Endothelial cell (in vitro differentiated cells): ENCODE measurements at regions not wholly inside any gene's neighbourhood (a gene's known extent, or its start where the extent isn't known, plus 50 kb on each side); places are given as distances from the start of the nearest gene placed in this dataset.

Source experiments
- DNase-seq: peaks from one replicate; pipeline ENCODE4 v3.0.0; 2021; ENCODE audit warnings: low spot score
- H3K27ac Mint-ChIP-seq: one replicate; pipeline ENCODE4 v1.8.0; 2021; ENCODE audit warnings: mixed read lengths, inconsistent platforms; ENCODE audit not compliant: unreplicated experiment
- H3K27me3 Mint-ChIP-seq: one replicate; pipeline ENCODE4 v1.8.0; 2021; ENCODE audit warnings: mild to moderate bottlenecking, moderate library complexity, mixed read lengths, inconsistent platforms; ENCODE audit not compliant: unreplicated experiment
- H3K36me3 Mint-ChIP-seq: one replicate; pipeline ENCODE4 v1.8.0; 2021; ENCODE audit warnings: mild to moderate bottlenecking, low read depth, mixed read lengths, inconsistent platforms; ENCODE audit not compliant: unreplicated experiment
- H3K4me1 Mint-ChIP-seq: one replicate; pipeline ENCODE4 v1.8.0; 2021; ENCODE audit warnings: mild to moderate bottlenecking, mixed read lengths, inconsistent platforms; ENCODE audit not compliant: unreplicated experiment
- H3K4me3 Mint-ChIP-seq: one replicate; pipeline ENCODE4 v1.8.0; 2021; ENCODE audit warnings: mild to moderate bottlenecking, mixed read lengths, inconsistent platforms; ENCODE audit not compliant: unreplicated experiment
- H3K9me3 Mint-ChIP-seq: one replicate; pipeline ENCODE4 v1.8.0; 2021; ENCODE audit warnings: mixed read lengths, inconsistent platforms; ENCODE audit not compliant: unreplicated experiment
- TF ChIP-seq, protein P1 (sequence below): fragments of 200-600 bp; sonication (generic); IDR thresholded peaks from one replicate; pipeline ENCODE4 v1.5.0; 2021; ENCODE audit warnings: antibody characterized with exemption; ENCODE audit not compliant: unreplicated experiment

DNA sequence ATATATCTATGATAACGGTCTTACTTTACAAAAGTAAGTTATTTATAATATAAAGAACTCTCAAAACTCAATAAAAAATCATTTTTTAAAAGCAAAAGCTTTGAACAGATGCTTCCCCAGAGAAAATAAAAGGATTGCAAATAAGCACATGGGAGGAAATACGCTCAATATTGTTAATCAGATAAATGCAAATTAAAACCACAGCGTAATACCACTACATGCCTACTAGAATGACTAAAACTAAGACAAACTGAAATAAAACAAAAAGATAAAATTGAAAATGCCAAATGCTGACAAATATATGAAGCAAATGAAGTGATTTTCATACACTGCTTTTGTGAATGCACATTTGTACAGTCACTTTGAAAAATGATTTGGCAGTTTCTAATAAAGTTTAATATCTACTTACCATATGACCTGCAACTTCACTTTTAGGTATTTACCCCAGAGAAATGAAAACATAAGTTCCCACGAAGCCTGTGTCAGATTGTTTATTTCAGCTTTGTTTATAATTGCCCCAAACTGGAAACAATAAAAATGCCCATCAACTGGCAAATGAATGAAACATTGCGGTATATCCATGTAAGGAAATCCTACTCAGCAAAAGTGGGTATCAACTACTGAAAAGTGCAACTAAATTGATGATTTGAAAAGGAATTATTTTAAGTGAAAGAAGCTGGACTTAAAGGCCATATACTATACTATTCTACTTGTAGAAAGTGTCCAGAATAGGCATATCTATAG, 1072.4 kb downstream of the TMTC2 start:
- TF ChIP-seq, protein P1, sequence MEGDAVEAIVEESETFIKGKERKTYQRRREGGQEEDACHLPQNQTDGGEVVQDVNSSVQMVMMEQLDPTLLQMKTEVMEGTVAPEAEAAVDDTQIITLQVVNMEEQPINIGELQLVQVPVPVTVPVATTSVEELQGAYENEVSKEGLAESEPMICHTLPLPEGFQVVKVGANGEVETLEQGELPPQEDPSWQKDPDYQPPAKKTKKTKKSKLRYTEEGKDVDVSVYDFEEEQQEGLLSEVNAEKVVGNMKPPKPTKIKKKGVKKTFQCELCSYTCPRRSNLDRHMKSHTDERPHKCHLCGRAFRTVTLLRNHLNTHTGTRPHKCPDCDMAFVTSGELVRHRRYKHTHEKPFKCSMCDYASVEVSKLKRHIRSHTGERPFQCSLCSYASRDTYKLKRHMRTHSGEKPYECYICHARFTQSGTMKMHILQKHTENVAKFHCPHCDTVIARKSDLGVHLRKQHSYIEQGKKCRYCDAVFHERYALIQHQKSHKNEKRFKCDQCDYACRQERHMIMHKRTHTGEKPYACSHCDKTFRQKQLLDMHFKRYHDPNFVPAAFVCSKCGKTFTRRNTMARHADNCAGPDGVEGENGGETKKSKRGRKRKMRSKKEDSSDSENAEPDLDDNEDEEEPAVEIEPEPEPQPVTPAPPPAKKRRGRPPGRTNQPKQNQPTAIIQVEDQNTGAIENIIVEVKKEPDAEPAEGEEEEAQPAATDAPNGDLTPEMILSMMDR = no peak
- Mint-ChIP-seq H3K36me3 (peaks cover 7% of the 10 kb centered on the region), H3K27me3 (peaks cover 3% of the 10 kb centered on the region), H3K4me1 (no peaks in the 10 kb centered on the region), H3K9me3 (peaks cover 12% of the 10 kb centered on the region), H3K27ac (no peak overlapping the region), H3K4me3 (no peak overlapping the region)
- no peak for DNase-seq

DNA sequence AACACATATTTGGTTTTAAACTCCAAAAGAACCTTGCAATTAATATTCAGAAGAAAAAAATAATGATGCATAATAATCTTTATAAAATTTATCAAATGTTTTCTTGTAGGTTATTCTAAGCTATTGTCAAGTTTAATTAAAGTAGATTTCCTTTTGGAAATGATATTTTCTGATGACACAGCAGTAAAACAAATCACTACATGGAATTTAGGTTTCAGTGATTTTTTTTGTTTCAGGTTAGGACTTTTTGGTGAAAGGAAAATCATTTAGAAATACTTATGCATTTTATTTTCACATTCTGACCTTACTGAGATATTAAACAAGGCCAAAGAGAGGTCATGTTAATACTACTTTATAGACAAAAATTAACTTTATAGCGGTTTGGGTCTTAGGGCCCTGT, 1067.2 kb downstream of the TMTC2 start:
- TF ChIP-seq, protein P1 = no peak
- Mint-ChIP-seq H3K9me3 (no peaks in the 10 kb centered on the region), H3K27me3 (no peaks in the 10 kb centered on the region), H3K4me1 (no peaks in the 10 kb centered on the region), H3K4me3 (no peak overlapping the region), H3K27ac (no peak overlapping the region), H3K36me3 (no peaks in the 10 kb centered on the region)
- no peak for DNase-seq

DNA sequence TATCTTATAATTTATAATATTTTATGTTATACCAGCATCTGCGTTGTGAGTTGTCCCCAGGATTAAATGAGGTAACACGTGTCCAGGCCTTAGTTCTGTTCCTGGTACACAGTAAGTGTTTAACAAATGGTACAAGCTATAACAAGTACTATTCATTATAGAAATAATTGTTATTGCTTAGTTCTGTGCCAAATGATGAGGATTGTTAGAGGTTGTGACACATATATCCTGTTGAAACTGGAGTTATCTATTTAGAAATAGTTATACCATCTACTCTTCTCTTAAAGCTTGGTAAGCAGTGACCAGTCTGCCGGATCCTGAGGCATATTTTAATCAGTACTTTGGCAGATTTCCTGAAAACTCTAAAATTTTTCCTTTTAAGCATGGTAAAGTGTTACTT, 1066.5 kb downstream of the TMTC2 start:
- Mint-ChIP-seq H3K27me3 (no peaks in the 10 kb centered on the region), H3K4me1 (no peaks in the 10 kb centered on the region), H3K4me3 (no peak overlapping the region), H3K36me3 (no peaks in the 10 kb centered on the region), H3K9me3 (no peaks in the 10 kb centered on the region), H3K27ac (no peak overlapping the region)
- TF ChIP-seq, protein P1 = no peak
- DNase-seq = no peak

DNA sequence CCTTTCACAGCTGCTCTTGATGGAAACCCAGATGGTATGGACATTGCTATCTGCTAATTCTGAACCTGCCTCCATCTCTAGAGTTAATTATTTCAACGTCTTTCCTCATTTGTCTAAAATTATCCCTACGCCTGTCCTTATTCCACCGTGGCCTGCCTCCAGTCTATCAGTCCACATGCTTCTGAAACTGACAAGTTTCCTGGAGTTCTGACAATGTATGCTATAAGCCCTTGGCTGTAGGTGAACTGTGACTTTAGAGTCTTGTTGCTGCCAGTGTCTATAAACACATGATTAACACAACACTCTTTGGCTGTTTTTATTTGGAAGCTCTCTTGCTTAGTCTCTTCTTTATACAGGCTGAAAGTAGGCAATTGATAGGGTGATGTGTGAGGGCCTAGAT, 1052.9 kb downstream of the TMTC2 start:
- Mint-ChIP-seq H3K4me1 (no peaks in the 10 kb centered on the region), H3K4me3 (no peak overlapping the region), H3K9me3 (no peaks in the 10 kb centered on the region), H3K36me3 (no peaks in the 10 kb centered on the region), H3K27ac (no peak overlapping the region), H3K27me3 (peaks cover 1% of the 10 kb centered on the region)
- no peak for DNase-seq
- TF ChIP-seq, protein P1 = no peak

DNA sequence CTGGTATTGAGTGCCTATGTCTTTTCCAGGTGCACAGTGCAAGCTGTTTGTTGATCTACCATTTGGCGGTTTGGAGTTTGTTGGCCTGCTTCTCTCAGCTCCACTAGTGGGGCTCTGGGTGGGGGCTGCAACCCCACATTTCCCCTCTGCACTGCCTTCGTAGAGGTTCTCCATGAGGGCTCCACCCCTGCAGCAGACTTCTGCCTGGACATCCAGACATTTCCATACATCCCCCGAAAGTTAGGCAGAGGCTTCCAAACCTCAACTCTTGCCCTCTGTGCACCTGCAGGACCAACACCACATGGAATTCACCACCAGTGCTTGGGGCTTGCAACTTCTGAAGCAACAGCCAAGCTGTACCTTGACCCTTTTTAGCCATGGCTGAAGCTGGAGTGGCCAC, 1024.1 kb downstream of the TMTC2 start:
- Mint-ChIP-seq H3K27ac (no peak overlapping the region), H3K36me3 (no peaks in the 10 kb centered on the region), H3K4me3 (no peak overlapping the region), H3K27me3 (peaks cover 4% of the 10 kb centered on the region), H3K9me3 (peaks cover 9% of the 10 kb centered on the region), H3K4me1 (no peaks in the 10 kb centered on the region)
- TF ChIP-seq, protein P1 = no peak
- no peak for DNase-seq
